Dedifferentiated amniotic fluid mesenchymal stem cell (primary cell): ENCODE measurements at regions not wholly inside any gene's neighbourhood (a gene's known extent, or its start where the extent isn't known, plus 50 kb on each side); places are given as distances from the start of the nearest gene placed in this dataset.

Source experiments
- DNase-seq: peaks from one replicate; pipeline ENCODE4 v3.0.0-alpha.2; 2016; ENCODE audit errors: extremely low spot score

DNA sequence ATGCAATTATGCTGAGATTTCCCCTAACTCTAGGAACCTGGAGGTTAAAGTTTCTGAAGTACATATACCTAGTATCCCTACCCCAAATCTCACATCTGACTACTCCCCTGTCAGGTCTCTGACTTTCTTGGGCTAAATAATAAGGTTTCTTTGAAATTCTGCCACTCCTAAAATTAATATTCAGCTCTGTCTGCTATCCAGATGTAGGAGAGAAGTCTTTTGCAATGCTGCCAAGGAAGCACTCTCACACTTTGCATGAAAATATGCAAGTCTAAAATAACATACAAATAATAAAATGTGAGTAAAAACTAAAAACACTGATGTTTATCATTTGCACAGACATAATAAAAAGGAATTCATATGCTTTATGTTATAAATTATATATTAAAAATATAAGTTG is 196.9 kb upstream of the LRFN5 start:
- no peak for DNase-seq

DNA sequence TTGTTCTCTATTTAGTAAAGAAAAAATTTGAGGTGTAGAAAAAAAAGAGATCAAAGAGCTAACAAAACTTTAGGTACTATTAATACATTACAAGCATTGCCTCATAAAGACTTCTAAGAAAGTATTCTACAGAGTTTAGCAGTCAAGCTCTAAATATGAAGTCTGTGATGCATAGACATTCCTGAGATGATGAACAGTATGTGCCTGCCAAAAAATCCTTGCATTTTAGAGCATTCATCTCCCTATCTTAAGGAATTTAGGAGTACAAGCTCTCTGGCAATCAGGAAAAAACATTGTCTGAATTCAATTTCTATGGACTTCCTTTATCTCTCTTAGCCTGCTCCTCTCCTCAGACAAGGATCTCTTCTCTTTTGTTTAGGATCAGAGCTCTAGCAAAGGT is 202.6 kb upstream of the LRFN5 start:
- DNase-seq, result no peak

DNA sequence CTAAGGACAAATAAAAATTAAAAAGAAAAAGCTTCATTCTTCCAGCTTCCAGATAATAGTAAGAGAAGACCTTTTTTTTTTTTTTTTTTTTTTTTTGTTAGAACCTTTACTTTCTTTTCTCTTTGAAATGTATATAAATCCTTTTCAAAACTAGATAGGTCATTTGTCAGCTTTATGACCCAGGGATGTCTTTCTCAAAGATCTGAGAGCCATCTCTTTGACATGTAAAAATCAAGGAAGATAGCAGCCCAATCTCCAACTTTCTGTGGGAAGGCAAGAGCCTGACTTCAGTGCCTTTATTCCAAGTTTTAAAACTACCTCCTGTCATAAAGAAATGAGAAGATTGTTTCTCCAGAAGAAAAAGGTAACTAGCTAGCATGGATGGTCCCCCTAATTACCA is 203.3 kb upstream of the LRFN5 start:
- DNase-seq, result no peak

DNA sequence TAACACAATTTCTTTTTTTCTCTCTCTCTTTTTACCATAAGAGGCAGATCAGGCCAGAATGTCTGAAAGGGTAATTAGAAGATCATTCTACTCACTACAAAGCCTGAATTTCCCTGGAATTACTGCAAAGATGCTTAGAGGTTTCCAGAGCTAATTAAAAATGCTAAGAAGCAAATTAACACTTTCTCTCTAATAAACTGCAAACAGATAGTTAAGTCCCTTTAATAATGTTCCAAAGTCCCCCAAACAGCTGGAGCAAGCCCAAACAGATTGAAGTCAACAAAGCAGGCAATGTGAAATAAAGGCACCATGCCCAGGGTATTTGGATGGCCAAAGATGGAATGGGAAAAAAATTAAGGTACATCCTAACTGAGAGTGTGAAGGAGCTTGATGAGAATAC is 208.8 kb upstream of the LRFN5 start:
- no peak for DNase-seq

DNA sequence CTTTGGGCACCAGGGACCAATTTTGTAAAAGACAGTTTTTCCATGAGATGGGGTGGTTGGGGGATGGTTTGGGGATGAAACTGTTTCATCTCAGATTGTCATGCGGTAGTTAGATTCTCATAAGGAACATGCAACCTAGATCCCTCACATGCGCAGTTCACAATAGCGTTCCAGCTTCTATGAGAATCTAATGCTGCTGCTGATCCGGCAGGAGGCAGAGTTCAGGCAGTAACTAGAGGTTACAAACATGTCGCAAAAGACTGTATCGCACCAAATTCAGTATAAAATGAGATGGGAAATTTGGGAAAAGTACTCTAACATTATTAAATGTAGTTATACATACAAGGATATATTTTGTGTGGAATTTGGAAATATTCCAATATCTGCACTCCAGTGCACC is 213.2 kb upstream of the LRFN5 start:
- no peak for DNase-seq

DNA sequence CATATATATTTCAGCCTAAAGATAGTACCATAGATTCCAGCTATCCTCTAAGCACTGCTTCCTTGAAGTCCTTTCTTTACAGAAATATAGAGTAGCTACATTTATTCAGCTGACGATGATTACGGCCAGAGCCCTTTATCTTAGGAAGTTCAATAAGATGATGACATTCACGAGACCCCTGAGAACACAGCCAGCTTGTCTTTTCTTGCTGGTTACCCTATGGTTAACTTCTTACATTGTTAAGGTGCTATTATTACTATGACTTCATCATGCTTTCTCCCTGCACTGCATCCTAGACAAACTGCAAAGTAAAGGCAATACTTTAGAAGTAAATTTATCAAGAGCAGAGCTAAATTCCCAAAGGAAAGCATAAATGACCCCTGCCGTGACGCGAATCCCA is 214.4 kb upstream of the LRFN5 start:
- no peak for DNase-seq

DNA sequence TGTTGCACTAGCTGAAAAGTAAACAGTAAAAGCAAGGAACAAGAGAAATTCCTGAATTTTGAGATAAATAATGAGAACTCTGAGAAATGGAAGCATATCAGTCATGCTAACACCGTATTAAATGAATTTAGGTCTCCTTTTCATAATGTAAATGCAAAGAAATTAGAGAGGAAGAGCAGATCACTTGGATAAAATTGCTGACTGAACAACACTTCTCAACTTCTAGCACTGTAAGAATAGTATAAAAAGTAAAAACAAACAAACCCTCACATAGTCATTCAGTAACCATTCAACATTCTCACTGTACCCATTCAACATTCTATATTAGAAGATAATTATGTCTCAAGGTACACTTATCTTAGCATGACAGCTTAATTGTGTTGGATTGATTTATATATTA is 217.3 kb upstream of the LRFN5 start:
- no peak for DNase-seq

DNA sequence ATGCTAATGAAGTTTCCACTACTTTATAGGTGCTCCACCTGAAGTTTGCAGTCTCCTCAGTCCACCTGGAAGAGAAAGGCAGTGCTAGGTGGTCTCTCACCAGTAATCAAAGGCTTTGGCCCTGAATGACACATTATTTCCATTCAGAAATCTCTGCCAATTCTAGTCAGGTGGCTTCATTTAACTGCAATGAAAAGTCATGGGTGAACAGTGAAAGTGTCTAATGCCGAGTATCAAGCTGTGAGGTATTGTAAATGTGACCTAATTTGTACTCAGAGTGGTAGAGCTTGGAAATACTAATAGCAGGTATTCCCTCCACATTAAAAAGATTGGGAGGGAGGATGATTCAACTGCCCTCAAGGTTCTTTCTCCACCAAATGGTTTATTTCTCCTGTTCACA is 220.9 kb upstream of the LRFN5 start:
- DNase-seq, result no peak

DNA sequence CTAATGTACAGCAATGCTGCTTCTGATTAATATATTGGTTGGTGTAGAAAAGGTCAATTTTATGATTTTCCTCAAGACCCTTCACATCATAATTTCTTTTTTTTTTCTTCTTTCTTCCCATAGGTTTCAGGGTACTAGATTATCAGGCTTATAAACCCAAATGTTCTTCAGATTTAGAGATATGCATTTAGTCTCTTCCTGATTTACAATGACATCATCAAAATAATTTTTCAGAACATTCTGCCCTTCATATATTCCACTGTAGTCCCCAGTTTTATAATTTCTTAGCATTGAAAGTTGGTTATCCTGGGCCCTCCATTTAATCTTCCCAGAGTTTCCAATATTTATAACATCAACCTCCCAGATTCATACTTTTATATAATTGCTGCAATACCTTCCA is 226.7 kb upstream of the LRFN5 start:
- DNase-seq, result no peak

DNA sequence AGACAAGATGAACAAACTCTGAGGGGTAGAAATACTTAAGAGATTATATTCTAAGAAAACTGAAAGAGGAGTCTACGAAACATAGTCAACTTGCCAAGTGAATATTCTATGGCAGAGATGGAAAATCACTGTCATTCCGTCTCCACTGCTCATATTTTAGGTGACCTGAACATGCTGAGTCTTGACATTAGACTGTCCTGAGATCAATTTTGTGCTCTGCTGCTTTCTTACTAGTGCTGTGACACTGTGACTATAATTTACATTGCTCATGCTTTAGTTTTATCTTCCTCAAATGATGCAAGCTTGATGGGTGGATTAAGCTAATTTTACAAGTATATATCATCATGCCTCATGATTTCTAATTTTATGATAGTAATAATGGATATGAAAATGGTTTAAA is 228.2 kb upstream of the LRFN5 start:
- no peak for DNase-seq

DNA sequence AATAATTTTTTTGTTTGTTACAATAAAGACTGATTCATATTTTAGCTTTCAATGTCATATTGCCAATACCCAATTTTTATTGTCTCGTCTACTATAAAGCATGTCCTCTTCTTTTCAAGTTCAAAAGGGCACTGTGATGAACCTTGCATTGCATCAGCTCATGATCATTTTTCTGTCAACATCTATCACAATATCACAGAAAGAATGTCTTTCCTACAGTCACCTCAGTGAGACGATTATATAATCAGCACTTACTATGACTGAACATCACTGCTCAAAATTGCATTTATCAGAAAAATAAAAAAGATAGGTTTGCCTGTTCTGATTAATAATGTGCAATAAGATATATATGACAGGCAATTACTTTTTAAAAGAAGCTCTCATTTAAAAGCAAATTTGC is 228.7 kb upstream of the LRFN5 start:
- DNase-seq, result no peak

DNA sequence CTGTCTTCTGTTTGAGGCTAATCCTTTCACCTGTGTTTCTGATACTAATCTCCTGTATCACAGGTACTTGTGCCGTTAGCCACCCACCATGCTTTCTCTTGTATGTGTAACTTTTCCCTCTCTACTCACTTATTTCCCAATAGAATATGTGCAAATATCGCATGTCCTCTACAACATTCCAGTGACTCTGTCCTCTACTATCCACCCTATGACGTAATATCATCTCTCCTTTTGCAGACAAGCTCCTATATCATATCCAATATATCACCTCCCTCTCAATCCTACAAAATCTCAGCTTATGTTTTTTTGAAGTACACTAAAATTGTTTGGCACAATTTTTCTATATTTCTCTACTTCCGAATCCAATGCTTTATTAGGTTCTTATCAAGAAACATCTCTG is 232.6 kb upstream of the LRFN5 start:
- DNase-seq, result no peak

DNA sequence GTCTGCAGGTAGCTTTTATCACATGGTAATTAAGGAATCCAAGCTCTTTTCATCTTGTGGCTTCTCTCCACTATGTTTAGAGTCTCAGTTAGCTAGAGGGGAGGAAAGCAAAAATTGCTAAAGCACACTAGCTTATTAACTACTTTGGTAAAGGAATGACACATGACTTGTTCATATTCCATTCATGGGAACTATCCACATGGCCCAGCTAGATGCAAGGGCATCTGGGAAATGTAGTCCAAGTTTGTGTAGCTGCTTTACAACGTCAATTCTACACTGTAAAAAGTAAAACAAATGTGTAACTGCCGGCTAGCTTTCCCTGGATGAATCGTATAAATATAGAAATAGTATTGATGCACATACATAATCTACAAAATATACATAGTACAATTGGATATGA is 244.5 kb upstream of the LRFN5 start:
- DNase-seq, result no peak

DNA sequence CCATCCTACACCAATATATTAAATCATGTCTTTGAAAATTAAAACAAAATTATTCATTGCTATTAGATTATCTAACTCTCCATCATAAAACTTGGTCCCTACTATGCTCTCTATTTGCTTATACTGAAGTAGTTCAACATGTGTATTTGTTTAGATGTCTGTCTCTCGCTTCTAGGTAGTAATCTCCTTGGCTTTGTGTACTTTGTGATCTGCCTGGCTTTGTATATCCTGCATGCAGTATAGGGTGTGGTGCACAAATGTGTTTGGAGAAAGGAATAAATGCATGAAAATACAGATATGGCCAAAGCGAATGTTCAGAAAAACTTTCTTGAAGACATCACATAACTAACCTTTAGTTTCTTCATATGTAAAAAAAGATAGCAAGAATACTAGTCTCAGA is 246.6 kb upstream of the LRFN5 start:
- DNase-seq, result no peak

DNA sequence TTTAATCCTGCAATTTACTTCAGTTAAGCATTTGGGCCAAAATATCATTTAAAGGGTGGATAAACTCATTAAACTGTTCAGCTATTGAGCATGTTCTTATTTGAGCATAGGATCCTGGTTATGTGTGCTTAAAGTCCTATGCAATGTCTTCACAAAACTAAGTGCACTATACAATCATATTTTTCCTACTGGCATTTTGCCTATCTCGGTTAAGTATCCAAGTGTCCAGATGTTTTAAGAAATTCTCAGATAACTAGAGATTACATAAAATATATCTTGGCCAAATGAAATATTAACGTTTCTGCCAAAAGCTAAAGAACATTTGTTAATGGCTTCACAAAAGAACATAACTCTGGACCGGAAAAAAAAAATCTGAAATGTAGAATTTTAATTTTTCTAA is 250.8 kb upstream of the LRFN5 start:
- DNase-seq, result no peak

DNA sequence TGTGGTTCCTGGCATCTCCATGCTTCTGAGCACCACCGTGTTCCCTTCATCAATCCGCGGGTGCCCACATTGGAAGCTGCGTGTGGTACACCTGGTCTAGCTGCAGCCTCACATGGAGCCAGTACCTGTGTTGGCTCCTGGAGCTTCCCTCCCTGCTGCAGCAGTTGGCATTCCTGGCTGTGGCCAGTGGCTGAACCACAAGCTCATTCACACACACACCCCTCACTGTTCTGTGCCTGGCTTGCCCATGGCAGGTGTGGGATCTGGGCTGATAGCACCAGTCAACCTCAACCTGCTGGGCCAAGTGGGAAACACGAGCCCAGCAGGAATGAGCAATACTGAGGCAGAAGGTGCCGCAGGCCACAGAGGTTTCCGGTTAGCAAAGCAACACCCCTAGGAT is 256.2 kb upstream of the LRFN5 start:
- DNase-seq, result no peak

DNA sequence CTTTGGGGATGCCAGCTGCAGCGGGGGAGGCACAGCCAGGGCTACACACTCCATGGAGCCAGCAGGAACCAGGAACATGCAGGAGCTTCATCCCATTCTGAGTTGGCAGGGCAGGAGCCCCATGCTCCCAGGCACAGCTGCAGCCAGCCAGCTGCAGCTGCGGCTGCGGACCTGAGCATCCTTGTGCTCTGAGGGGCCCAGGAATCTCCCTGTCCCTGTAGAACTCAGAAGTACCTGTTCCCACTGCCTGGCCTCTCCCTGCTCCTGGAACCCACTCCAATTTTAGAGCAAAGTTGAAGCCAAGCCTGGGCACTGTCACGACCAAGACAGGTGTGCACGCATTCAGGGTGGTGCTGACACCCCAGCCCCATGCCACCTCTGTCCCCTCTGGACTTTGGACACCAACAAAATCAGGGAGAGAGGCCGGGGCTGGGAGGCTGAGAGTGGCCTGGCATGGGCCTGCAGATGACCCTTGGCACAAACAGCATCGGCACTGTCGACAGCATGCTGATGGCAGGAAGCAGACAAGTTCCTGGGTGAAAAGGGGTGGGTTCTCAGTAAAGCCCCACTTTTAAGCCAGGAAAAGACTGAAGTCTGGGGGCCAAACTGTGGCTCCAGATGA is 257.3 kb upstream of the LRFN5 start:
- no peak for DNase-seq

DNA sequence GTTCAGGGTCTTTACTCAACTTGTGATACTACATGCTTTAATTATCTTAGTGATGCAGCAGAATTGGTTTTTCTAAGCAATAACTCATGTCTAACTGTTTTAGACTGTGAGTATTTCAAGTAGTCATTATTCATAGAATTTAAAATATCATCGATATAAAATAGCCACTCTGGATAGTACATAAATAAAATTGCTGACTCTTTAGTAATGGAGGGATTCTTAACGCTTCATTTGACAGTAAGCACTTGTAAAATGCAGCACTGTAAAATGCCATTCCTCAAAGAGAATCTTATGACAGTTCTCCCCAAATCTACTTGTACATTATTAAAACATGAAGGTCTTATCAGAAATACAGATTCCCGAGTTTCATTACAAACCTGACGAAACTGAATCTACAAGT is 262.8 kb upstream of the LRFN5 start:
- no peak for DNase-seq

DNA sequence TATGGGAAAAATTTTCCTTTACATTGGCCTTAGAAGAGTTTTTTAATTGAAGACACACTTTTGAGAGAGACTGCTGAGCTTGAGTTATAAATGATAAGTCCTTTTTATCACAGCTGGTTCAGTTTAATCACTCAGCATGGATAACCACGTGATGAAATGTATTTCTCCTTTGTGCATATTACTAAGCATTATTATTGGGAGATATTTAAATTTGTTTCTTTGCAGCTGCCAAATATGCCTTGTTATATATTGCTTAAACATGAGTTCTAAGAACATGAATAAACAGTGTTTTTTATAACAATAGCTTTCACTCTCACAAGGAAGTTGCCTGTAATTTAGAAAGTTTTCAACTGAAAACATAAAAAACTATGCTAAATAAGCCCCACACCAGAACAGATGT is 293.5 kb upstream of the LRFN5 start:
- DNase-seq, result no peak

DNA sequence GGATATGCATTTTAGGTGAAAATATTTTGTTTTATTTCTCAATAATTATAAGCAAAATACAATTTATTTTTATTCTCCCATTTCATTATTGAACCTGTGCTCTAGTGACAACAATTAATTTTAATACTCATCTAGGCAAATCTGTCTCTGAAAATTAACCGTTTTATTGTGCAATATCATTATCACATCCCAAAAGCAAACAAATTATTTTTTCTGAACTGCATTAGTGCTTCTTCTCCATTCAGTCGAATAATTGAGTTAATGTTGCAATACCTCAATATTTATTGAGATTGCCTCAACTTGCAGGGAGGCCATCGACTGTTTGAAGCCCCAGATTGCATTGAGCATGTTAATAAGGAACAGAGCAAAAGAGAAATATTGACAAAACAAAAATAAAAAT is 303.2 kb upstream of the LRFN5 start:
- no peak for DNase-seq

DNA sequence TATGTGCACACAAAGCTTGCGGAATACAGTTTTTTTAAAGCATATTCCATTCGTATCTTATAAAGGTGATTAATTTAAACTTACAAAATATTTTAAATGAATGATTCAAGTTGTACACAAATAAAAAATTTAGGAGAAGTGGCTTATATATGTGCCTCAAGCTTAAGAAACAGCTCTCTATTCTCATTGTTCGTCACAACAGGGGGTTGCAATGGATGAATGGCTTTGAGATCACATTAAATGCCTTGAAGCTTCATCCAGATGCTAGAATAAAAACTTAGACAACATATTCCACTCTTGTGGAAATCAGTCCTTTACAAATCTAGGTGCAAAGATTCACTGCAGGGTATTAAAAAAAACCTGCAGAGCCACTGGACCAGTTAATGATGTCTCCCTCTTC is 303.9 kb upstream of the LRFN5 start:
- DNase-seq, result no peak

DNA sequence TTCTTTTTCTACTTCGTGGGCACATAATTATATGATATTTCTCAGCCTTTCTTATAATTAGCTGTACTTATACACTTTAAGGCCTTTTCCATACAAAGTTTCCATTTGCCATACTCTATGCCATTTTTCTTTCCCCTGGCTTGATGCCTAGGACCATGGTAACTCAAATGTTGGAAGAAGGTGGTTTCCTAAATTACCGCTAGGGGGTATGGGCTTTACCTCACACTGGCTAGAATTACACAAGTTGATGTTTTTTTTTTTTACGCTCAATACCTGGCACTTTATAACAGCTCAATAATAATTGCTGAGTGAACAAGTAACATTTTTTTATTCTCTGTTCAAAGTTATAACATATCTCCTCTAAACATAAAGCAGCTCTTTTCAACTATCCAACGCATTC is 306.8 kb upstream of the LRFN5 start:
- no peak for DNase-seq

DNA sequence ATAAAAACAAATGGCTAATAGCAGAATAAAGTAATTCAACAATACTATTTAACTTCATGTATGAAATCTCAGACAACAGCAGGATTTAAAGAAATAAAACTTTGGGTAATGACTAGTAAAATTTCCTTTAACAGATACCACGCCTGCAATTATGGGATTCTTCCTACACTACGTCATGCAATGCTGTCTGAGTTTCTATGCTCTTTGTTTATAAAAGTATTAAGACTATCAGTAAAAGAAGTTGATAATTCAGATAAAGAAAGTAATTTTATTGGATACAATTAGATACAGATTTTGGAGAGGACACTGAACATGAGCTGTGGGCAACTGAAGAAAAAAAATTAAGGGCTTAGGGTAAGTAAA is 308.4 kb upstream of the LRFN5 start:
- DNase-seq, result no peak

DNA sequence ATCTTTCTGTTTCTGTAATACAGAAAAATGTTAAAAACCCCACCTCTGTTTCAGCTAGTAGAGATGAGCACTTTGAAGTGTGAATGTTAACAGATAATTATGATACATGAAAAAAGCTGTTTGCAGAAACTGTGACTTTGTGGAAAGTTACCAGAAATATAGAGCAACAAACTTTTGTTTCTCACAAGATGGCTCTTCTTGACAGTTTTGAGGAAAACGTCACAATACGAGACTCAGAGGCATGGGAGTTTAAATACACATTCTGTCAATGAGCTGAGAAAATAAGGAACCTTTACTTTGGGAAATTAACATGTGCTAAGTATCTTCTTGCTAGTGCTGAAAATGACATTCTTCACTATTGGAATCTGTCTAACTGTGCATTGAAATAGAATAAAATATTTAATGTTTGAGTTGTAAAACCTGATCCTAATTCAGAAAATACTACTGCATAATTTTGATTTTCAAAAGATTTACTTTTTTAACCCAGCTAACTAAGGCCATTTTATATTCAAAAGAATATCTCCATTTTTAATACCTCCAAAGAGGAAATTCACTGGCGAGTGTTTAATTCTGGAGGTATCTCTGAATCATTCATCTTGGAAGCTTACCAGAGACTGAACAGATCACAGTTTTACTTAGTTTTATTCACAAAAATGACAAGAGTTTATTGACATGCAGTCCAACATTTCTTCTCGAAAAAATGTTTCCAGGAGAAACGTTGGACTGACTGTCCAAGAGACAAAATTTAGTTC is 308.9 kb upstream of the LRFN5 start:
- DNase-seq, result no peak
